Uterus (tissue), 2 donors: ENCODE measurements at regions not wholly inside any gene's neighbourhood (a gene's known extent, or its start where the extent isn't known, plus 50 kb on each side); places are given as distances from the start of the nearest gene placed in this dataset.

ENCODE experiments used
- CTCF ChIP-seq, 4 experiments: fragments of 200-600 bp in 2 of 4; fragments of 450-650 bp in 2 of 4; sonication (generic) in 2 of 4; IDR thresholded peaks; one replicate each; pipeline ENCODE4 v1.5.1; 2016 to 2019; ENCODE audit warnings: antibody characterized with exemption in 4 of 4, mild to moderate bottlenecking in 2 of 4, moderate library complexity in 1 of 4
- POLR2A ChIP-seq, 2 donors: fragments of 450-650 bp; IDR thresholded peaks; one replicate each; pipeline ENCODE4 v1.6.1; 2016; ENCODE audit warnings: antibody characterized with exemption in 2 of 2, mild to moderate bottlenecking in 1 of 2, moderate library complexity in 1 of 2

- TF ChIP-seq CTCF (IDR thresholded peaks at IDR 0.05) = no peak
- TF ChIP-seq POLR2A (IDR thresholded peaks at IDR 0.05) = no peak
Measured at GRCh38 chr19:27738569-27739193, 1474.3 kb downstream of the UQCRFS1 start.
